HG03354 (cell line): ENCODE measurements at regions not wholly inside any gene's neighbourhood (a gene's known extent, or its start where the extent isn't known, plus 50 kb on each side); places are given as distances from the start of the nearest gene placed in this dataset.

Source experiments
- ATAC-seq: cut with Tn5 transposase; IDR thresholded peaks from one replicate; pipeline ENCODE4 v1.9.1; 2021; ENCODE audit warnings: mild to moderate bottlenecking; ENCODE audit not compliant: unreplicated experiment, poor library complexity, severe bottlenecking

DNA sequence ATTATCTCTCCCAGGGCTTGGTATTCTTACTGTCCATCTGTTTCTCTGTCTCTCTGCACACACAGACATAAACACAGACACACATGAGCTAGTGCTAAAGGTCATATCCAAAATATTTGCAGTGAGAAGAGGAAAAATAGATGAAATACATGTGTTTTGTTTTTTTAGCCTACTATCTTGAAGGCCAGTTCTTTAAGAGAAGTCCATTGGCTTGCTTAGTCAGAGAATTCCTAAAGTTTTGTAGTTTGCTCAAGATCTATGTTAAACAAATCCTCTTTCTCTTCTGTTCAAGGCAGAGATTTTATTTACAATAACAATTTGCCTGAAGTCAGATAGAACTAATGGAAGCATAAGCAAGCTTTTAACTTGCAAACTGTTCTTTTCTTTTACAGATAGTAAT, 120.0 kb upstream of the AKIRIN2 start:
- ATAC-seq = no peak

DNA sequence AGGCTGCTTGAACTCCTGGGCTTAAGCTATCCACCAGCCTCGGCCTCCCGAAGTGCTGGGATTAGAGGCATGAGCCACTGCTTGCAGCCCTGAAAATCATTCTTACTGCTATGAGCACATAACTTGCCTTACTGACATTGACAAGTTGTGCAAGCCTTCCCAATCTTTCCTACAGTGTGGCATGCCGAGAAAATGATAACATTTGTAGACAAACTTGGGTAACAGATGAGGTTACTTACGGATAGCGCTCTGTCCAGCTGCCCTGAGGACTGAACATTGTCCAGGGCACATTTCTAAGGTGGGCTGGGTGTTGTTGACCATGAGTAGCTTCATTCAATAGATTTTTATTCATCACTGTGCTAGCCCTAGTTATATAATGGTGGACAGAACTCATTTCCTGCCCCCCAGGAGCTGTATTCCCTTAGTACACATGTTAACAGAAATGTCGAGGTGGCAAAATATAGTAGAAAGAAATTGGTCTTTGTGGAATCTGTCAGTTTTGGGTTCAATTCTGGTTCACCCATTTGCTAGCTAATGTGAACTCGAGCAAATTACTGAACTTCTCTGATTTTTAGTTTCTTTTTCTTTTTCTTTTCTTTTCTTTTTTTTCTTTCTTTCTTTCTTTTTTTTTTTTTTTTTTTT, 118.4 kb upstream of the AKIRIN2 start:
- ATAC-seq = no peak

DNA sequence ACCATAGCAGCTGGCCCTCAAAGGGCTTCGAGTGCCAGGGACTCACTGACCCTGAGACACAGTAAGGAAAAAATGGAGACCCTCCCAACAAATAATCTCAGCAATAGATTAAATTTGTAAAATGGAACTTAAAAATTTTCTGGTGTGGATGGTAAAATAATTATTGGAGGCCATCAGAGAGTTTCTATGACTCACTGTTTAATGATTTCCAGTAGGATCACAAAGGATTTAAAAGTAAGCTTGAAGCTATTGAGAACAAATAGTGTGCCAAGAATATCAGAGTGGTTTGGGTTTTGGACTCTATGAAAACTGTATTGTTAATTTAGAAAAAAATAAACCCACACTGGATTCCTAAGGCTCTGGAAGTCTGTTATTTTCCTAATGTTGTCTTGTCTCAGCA, 115.2 kb upstream of the AKIRIN2 start:
- no peak for ATAC-seq

DNA sequence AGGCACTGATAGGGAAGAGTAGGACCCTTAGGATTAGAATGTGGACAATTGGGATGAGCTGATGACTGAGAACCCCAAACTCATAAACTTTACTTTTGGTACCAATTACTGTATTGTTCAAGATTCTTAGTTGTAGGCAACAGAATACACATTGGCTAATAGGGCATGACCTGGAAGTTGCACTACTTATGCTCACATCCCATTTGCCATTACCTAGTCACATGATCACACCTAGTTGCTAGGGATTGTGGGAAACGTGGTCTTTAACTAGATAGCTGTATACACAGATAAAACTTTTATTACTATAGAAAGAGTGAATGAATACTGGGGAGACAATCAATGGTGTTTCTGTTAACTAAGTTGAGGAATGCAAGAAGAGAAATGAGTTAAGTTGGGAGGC, 113.4 kb upstream of the AKIRIN2 start:
- no peak for ATAC-seq

DNA sequence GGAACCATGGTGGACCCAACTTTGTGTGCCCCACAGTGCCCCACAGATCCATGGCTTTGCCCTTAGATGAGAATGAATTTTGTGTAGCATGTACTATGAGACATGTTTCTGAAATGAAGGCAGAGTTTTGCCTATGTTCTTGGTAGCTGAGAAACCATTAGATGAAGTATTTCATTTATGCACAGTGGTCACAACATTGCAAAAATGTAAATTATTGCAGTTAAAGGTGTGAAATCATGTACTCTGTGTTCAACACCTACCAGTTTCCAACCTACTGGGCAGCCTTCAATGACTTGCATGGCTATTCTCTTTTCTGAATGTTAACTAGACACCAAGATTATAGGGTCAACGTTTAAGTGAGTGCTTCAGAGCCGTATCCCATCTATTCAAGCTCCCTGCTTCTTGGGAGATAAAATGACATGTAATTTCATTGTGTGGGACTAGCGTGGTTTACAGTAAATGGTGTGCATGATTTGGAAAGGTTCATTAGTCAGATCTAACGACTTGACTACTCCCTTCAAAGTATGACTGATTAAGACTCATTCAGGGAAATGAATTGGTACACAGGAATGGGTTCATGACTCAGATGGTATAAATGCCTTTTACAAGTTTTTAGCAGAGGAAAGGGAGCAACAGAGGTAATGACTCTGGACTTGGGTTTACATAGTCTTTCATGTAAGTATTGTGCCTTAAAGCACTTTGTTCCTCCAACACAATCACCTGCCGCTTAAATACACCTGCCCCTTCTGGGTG, 106.1 kb upstream of the AKIRIN2 start:
- ATAC-seq = no peak

DNA sequence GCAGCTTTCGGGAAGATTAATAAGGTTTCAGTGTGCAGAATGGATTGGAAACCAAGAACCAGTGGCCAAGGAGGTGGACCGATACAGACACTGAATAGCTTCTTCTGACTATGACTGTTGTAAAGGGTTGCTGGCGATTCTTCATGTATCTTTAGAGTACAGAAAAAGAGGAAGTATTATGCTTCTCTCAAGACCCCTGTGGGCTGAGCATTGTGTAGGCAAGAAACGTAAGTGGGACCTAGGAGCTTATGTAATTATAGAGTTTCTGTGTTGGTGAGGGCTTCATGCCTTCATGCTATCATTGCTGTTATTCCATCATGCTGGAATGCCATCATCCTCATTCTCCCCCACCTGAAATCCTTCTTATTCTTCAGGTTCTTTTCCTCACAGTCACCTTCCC, 105.4 kb upstream of the AKIRIN2 start:
- ATAC-seq = peak; percentile 71

DNA sequence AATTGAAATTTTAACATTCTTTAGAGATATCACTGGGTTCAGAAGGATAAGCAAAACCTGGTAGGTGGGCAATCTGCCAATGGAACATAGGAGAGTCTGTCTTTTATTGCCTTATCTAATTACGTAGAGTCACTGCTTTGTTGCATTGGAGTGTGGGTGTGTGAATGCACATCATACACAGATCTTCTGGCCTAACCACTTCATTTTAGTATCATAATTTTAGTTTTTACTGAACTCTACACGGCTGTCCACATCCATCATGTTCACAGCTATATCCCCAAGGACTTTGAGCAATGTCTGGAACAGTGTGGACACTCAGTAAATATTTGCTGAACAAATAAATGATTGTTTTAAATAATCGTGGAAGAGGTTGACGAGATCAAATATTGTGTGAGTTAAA, 104.6 kb upstream of the AKIRIN2 start:
- no peak for ATAC-seq

DNA sequence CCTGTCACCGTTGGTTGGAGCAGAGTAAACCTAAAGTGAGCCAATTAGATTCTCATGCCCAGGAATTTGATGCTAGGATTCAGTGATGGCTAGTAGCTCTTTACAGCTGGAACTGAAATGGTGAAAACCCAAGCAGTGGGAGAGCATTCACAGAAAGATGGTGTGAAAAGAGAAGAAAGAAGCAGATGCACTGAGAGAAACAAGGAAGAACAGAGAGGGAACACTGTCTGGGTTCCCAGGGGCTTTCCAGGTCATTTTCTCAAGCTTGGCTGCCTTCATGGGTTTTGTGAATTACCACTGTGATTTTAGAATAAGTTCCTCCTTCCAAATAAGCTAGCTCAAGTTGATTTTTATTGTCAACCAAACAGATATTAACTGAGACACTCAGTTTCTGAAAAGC, 104.1 kb upstream of the AKIRIN2 start:
- no peak for ATAC-seq

DNA sequence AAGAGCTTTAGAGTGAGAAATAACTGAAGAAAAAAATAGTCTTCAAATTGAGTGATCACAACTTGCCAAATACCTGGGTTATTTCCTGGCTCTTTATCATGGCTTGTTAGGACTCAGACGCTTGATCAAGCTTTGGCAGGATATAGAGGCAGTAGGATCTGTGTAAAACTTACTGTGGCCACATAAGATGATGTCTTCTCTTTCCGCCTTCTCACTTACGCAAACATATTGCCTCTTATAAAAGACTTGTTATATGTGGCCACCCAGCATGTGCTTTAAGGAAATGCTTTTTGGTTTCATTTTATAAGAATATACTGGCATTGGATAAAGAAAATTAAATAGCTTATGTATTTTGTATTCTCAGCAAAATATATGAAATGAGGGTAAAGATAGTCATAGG, 101.8 kb upstream of the AKIRIN2 start:
- no peak for ATAC-seq

DNA sequence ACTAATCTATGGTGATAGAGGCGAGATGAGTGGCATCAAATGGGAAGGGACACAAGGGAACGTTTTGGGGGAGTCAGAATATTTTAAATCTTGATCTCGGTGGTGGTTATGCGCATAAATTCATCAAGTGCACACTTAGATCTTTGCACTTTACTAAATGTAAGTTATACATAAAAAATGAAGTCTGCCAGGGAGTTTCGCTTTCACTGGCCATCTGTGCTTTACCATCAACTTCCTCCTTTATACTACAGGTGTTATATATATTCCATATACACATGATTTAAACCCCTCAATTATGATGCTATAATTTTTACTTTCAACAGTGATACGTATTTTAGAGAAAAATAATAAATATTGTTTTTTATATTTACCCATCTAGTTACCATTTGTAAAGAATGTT, 97.6 kb upstream of the AKIRIN2 start:
- peak; percentile 64 for ATAC-seq

DNA sequence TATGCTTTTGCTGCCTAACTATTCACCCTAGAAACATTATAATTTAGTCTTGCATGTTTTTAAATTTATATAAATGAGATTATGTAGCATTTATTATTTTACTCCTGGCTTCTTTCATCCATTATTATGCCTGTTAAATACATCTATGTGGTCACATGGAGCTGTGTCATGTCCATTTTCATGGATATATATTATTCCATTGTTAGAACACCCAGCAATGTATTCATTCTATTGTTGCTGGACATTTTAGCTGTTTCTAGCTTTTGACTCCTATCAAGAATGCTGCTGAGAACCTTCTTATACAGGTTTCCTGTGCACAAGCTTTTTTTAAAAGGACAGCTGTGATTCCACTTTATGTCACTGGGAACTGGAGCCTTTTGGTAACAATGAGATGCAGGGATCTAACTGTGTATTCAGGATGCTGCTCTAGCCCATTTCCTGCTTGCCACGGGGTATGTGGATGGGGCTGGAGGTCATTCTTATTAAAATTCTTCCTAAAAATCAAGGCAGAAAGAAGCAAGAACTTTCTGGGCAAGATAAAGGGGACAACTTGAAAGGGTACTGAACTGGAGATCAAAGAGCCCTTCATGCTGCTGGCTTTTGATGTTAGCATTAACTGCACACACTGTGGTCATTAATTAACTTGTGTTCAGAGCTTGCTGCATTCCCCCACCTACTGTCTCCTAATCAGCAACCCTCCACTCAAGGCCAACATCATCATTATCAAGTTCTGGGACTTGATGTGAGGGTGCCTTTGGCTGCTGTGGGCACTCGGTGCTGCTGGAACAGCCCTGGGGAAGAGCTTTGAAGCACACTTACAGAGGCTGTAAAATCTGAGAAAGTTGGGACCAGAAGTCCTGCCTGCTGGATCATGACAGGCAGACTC, 96.6 kb upstream of the AKIRIN2 start:
- ATAC-seq = peak; percentile 64

DNA sequence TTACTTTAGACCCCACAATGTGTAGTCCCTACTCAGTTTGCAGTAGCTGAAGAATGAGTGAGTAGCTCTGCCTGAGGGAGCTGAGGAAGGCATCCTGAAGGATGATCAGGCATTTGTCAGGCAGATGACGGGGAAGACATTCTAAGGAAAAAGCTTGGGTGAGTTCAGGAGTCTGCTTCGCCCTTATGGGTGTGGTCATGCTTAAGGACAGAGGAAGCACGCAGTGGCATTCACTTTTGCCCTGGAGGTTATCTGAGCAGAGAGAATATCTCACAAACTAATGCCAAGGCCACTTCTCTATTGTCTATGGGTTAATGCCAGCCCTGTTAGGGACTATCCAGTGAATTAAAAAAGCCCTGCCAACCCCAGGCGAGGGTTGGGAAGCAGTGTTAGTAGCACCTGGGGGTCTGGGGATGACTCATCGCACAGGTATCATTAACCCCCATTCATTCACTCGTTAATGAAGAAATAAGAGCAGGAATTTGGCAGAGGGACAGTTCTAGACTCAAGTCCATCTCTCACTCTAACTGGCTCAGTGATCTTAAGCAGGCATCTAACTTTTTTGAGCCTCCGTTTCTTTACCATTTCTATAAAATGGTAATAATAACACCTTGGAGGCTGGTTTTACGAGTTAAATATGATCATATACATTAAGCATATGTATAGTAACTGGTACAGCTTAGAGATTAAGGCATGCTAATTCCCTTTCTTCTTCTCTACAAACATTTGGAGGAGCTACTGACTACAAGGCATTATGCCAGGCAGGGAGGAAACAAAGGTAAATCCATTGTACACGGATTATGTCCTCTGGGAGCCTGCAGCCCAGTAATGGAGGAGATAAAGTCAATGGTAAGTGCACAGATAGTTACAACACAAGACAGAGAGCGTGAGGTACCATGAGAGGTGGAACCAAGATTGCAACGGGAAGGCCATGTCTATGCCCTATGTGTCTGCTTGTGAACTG, 93.2 kb upstream of the AKIRIN2 start:
- ATAC-seq = no peak

DNA sequence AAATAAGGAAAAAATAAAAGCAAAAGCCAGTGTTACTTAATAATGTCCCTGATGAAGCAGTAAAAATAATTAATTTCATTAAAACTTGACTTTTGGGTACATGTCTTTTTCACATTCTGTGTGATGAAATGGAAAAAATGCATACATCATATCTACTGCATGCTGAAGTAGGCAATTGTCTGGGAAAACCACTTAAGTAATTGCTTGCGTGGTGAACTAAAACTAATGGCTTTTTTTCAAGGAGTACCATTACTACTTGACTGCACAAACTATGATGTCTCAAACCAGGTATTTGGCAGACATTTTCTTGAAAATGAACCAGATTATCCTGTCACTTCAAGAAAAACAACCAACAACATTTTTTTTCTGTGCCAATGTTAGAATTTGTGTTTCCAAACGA, 91.3 kb upstream of the AKIRIN2 start:
- ATAC-seq = no peak

DNA sequence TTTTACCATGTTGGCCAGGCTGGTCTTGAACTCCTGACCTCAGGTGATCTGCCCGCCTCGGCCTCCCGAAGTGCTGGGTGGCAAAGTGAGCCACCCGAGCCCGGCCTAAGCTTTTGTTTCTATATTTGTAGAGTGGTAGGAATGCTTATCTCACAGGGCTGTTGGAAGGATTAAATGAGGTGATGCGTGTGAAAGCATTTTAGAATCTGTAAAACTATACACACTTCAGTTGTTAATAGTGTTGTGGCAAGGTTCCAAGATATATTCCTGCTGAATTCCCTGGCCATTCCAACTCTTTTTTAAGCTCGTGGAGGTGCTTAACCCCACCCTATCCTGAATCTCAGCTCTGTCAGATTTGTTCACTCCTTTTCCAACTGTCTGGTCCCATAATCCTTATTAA, 89.9 kb upstream of the AKIRIN2 start:
- ATAC-seq = no peak

DNA sequence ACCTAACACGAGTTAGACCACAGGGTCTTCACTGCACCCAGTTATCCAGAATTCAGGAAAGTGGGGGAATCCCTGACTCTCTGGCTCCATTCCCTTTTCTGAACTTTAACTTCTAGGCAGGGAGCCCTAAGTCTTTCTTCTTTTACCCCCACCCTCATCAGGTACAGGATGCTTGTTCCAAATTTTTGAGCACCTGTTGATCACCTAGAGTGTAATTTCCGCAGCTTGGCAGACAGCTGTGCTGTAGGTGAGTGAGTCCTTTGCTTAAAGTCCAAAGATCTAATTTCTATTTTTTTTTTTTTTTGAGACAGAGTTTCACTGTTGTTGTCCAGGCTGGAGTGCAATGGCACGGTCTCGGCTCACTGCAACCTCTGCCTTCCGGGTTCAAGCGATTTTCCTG, 89.5 kb upstream of the AKIRIN2 start:
- no peak for ATAC-seq

DNA sequence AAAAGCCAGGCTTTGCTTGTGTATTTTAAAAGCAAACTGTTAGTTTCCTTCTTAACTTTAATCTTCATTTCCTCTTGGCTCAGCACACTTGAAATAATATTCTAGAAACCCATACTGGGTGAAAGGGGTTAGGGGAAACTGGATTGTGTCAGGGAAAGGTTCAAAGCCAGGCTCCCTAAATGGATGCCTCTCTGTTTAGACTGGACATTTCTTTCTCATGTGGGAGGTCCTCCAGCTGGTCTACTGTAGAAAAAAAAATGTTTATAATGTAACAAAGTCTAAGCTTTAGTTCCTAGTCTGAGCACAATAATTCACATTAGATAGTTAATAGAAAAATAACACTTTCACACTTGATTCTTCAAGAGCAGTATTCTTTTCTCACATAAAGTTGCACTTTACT, 89.0 kb upstream of the AKIRIN2 start:
- no peak for ATAC-seq

DNA sequence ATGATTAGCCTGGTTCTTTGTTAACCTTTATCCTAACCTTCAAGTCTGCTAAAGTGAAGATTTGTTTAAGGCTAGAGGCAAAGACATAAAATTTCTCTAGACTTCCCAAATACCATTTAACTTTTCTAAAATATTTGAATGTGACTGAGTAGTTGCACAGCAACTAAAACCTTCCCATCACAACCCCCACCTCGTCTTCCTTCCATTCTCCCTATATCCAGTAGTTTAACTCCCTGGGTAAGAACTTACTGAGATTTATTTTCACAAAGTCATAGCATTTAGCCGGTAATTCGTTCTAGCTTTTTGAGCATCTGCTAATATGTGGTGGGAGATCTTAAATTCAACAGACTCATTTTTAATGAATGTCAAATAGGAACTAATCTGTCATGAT, 87.9 kb upstream of the AKIRIN2 start:
- no peak for ATAC-seq

DNA sequence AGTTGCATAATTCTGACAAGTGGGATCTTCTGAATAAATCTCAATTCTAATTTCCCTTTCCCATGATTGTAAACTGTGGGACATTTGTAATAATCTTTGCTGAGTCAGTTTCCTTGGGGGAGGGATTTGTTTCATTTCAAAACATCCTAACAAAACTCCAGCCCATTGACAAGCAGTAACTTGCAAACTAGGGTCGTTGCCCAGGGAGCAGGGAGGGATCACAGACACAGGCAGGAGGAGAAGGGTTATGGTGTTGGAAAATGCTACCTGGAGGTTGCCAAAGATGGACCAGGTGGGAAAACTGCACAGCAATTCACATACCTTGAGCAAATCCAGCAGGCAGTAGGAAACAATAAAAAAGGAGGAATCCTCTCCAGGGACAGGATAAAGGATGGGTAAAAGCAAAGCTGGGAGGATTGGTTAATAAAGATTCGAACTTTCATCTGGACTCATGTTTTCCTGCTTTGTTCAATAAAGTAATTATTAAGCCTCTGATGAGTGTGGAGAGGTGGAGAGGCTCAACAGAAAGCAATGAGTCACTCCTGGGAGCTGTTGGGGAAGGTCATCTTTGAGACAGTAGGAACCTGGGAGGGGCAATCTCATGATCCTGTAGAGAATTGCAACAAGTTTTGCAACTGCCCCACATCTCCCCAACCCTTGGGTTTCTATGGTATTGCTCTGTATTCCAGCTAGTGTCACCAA, 87.3 kb upstream of the AKIRIN2 start:
- ATAC-seq = no peak

DNA sequence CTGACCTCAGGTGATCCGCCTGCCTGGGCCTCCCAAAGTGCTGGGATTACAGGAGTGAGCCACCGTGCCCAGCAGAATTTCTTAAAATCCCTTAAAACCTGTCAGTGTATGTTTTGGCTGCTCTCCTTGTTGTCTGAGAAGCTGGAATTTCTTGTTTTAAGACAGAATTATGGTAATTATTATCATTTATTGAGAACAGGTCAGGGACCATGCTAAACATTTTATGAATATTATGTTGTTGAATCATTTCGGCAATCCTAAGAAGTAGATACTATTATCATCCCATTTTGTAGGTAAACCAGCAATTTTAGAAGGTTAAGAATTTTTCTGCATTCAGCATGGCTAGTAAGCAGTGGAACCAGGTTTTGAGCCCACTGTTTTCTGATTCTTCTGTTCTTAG, 86.1 kb upstream of the AKIRIN2 start:
- no peak for ATAC-seq
